HG02981 (cell line): ENCODE measurements at regions not wholly inside any gene's neighbourhood (a gene's known extent, or its start where the extent isn't known, plus 50 kb on each side); places are given as distances from the start of the nearest gene placed in this dataset.
"Not testable (repeated sequence)": the region's sequence is repeated elsewhere in the genome, so short reads cannot be mapped to it uniquely, and the experiment has no call there.

Experiments
- ATAC-seq: cut with Tn5 transposase; IDR thresholded peaks from one replicate; pipeline ENCODE4 v1.9.1; 2021; ENCODE audit warnings: mild to moderate bottlenecking, moderate library complexity; ENCODE audit not compliant: unreplicated experiment

DNA sequence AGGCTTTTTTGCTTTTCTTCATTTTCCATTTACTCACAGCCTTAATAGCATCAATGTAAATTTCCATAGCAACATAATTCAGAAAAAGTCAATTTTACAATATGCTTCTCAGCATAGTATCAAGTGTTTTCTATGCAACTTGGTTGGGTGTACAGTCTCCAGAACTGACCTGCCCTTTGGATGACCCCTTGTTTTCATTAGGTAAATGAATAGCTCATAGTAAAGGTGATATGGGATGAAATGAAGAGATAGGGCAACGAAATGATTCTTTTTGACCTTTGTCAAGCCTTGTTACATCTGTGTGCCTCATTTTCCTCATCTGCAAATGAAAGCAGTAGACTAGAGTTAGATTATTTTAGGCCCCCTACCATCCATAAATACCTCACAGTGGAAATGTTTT, 1081.0 kb downstream of the TMTC2 start:
- ATAC-seq = no peak

DNA sequence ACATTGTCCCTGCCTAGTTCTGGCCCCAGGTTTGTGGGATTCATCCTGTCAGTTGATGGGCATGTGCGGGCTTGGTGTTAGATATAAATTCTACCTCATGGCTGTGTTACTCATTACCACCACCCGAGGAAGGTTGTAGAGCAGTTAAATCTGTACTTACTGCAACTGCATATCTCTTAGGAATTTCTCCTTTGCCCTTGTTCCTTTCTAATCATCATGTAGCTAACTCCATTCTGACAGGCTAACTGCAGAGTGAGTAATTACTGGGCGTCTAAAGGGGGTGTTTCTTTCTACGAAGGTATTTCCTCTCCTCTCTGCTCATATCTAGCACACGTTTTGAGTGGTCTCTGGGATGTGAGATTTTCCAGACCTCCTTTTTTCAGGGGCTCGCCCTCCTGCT, 1076.7 kb downstream of the TMTC2 start:
- ATAC-seq = no peak

DNA sequence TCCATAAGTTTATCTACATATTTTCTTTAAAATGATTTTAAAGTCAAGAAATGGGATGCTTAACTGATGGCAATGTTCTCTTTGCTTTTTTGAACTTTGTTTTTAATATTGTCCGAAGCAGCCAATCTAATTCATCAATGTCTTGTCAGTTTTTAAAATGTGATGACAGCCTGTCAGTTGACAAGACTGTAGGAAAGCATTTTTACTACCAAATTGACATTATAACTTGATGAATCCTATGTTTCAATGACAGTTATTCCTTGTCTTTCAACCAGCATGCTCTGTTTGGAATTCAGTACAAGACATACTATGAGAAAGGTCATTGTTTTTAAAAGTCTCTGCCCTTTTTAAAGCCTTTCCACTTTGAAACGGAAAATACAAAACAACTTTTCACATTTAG, 1073.2 kb downstream of the TMTC2 start:
- ATAC-seq = no peak

DNA sequence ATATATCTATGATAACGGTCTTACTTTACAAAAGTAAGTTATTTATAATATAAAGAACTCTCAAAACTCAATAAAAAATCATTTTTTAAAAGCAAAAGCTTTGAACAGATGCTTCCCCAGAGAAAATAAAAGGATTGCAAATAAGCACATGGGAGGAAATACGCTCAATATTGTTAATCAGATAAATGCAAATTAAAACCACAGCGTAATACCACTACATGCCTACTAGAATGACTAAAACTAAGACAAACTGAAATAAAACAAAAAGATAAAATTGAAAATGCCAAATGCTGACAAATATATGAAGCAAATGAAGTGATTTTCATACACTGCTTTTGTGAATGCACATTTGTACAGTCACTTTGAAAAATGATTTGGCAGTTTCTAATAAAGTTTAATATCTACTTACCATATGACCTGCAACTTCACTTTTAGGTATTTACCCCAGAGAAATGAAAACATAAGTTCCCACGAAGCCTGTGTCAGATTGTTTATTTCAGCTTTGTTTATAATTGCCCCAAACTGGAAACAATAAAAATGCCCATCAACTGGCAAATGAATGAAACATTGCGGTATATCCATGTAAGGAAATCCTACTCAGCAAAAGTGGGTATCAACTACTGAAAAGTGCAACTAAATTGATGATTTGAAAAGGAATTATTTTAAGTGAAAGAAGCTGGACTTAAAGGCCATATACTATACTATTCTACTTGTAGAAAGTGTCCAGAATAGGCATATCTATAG, 1072.4 kb downstream of the TMTC2 start:
- no peak for ATAC-seq

DNA sequence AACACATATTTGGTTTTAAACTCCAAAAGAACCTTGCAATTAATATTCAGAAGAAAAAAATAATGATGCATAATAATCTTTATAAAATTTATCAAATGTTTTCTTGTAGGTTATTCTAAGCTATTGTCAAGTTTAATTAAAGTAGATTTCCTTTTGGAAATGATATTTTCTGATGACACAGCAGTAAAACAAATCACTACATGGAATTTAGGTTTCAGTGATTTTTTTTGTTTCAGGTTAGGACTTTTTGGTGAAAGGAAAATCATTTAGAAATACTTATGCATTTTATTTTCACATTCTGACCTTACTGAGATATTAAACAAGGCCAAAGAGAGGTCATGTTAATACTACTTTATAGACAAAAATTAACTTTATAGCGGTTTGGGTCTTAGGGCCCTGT, 1067.2 kb downstream of the TMTC2 start:
- ATAC-seq = no peak

DNA sequence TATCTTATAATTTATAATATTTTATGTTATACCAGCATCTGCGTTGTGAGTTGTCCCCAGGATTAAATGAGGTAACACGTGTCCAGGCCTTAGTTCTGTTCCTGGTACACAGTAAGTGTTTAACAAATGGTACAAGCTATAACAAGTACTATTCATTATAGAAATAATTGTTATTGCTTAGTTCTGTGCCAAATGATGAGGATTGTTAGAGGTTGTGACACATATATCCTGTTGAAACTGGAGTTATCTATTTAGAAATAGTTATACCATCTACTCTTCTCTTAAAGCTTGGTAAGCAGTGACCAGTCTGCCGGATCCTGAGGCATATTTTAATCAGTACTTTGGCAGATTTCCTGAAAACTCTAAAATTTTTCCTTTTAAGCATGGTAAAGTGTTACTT, 1066.5 kb downstream of the TMTC2 start:
- ATAC-seq = no peak

DNA sequence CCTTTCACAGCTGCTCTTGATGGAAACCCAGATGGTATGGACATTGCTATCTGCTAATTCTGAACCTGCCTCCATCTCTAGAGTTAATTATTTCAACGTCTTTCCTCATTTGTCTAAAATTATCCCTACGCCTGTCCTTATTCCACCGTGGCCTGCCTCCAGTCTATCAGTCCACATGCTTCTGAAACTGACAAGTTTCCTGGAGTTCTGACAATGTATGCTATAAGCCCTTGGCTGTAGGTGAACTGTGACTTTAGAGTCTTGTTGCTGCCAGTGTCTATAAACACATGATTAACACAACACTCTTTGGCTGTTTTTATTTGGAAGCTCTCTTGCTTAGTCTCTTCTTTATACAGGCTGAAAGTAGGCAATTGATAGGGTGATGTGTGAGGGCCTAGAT, 1052.9 kb downstream of the TMTC2 start:
- ATAC-seq = no peak

DNA sequence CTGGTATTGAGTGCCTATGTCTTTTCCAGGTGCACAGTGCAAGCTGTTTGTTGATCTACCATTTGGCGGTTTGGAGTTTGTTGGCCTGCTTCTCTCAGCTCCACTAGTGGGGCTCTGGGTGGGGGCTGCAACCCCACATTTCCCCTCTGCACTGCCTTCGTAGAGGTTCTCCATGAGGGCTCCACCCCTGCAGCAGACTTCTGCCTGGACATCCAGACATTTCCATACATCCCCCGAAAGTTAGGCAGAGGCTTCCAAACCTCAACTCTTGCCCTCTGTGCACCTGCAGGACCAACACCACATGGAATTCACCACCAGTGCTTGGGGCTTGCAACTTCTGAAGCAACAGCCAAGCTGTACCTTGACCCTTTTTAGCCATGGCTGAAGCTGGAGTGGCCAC, 1024.1 kb downstream of the TMTC2 start:
- ATAC-seq = no peak

DNA sequence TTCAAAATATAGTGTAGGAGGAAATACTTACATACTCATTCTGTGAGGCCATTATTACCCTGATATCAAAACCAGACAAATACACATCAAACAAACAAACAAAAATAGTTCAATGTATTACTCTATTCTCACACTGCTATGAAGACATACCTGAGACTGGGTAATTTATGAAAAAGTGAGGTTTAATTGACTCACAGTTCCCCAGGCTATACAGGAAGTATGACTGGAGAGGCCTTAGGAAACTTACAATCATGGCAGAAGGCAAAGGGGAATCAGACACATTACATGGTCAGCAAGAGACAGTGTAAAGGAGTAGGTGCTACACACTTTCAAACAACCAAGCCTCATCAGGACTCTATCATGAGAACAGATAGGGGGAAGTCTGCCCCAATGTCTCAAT, 1023.2 kb downstream of the TMTC2 start:
- no peak for ATAC-seq

DNA sequence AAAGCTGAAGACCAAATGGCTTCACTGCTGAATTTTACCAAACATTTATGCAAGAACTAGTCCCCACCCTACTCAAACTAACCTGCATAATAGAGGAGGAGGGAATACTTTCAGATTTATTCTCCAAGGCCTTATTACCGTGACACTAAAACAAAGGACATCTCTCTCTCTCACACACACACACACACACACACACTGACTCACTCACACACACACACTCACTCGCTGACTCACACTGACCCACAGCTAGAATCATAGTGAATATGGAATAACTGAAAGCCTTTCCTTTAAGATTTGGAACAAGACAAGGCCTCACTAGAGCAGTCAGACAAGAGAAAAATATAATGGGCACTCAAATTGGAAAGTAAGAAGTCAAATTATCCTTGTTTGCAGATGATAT, 1014.1 kb downstream of the TMTC2 start:
- ATAC-seq = no peak

DNA sequence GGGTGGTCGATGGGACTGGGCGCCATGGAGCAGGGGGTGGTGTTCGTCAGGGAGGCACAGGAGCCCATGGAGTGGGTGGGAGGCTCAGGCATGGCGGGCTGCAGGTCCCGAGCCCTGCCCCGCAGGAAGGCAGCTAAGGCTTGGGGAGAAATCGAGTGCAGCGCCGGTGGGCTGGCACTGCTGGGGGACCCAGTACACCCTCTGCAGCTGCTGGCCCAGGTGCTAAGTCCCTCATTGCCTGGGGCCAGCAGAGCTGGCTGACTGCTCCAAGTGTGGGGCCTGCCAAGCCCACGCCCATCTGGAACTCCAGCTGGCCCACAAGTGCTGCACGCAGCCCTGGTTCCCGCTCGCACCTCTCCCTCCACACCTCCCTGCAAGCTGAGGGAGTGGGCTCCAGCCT, 1009.6 kb downstream of the TMTC2 start:
- not testable (repeated sequence) for ATAC-seq

DNA sequence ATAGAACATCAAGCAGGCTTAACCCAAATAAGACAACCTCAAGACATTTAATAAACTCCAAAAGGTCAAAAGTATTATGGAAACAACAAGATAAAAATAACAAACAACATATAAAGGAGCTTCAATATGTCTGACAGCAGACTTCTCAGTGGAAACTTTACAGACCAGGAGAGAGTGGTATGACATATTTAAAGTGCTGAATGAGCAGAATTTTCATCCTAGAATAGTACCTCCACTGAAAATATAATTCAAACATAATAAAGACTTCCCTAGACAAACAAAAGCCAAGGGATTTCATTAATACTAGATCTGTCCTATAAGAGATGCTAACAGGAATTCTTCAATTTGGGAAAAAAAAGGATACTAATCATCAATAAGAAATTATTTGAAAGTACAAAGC, 1005.0 kb downstream of the TMTC2 start:
- no peak for ATAC-seq

DNA sequence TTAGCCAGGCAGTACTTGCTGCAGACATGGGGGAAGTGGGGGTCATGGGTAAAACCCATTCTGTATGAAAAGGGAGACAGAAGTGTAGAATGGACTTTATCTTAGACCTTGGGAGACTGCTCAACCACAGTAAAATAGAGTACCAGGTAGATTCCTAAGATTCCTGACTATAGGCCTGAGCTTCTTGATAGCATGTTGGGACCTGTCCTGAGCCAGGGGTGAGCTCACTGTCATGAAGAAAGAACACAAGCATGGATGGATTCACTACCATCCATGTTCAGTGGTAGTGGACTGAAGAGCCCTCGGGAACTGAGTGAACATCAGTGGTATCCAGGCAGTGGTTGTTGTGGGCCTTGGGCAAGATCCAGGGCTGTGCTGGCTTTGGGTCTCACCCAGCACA, 1003.8 kb downstream of the TMTC2 start:
- ATAC-seq = no peak

DNA sequence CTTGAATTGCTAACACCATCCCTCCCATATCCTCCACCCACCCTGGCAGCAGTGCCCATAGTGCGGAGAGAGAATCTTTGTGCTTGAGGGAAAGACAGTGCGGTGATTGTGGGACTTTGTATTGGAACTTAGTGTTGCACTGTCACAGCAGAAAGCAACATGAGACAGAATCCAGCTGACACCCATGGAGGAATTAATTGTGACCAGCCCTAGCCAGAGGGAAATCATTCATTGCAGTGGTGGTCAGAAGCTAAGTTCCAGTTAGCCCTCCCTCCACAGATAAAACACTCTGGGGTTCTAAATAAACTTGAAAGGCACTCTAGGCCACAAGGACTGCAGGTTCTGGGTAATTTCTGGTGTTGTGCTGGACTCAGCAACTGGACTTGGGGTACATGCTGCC, 1002.6 kb downstream of the TMTC2 start:
- ATAC-seq = no peak

DNA sequence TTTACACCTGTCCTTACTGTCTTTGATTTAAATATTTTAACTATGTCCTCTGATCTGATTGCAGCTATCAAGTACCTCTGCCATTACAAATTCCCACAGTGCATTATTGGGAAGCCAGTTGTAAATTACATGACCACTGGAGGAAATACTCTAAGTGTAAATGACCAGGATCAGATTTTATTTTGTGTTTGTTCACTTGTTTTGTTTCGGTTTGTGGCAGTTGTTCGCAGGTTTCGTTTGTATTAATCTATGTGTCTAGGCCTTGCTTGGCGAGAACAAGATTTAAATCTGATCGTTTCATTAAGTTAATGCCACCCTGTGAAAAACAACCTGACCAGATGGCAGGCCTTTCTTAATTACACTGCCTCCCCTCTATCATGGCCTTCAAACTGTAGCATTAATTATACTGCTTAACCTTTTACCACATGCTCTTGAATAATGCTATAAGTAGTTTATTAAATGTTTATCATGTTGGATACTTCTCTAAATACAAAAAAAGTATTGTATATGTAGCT, 990.1 kb downstream of the TMTC2 start:
- no peak for ATAC-seq

DNA sequence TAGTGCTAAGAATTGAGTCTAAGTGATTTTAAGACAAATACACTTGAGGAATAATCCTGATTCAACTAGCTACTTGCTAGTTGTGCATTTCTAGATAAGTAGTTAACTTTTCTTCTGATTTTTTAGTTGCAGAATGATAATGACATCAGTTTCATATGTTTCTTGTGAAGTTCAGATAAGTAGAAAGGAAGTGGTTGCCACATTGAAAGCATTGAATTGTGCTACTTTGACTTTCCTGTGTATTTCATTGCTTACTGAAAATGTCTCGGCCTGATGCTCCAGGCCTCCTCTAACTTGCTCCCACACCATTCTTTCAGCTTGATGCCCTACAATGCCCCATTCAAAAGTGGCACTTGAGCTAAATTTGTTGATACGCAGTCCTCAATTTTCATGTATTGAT, 980.0 kb downstream of the TMTC2 start:
- no peak for ATAC-seq

DNA sequence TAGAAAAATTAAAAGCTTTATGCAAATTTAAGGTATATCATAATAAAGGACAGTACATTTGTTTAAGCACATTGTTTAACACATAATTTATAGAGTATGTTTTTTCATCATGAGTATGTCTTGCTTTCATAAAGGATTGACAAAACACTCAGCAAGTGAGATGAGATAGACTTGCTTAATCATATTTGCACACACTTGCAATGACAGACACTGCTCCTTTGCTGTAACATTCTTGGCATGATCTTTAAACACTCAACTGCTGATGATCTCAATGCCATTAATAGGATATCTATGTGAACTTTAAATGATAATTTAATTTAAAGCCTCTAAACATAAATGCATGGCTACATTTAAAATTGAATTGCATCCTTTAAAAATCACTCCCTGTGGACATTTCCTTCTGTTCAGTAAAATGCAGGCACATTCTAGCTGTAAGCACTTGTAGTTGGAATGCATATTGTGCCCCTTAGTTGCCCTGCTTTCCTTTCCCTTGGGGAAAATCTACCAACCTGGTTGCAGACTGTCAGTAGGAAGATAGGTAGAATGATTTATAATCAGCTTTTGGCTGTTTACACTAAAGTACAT, 979.0 kb downstream of the TMTC2 start:
- ATAC-seq = no peak

DNA sequence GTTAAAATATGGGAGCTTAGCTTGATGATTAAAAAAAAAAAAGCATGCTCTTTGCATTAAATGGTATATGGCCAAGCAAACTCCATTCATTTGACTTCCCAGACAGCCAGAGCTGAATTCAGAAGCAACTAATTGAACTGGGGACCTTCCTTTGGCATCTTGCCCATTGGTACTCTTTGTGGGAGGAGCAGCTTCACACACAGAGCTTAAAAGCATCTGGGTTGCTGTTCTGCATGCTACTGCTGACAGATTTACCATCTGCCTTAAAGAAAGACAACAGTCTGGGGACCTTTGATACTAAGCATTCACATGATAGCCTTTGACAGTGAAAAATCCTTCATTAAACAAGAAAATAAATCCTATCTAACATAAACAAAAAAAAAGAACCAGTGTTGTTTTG, 977.9 kb downstream of the TMTC2 start:
- no peak for ATAC-seq

DNA sequence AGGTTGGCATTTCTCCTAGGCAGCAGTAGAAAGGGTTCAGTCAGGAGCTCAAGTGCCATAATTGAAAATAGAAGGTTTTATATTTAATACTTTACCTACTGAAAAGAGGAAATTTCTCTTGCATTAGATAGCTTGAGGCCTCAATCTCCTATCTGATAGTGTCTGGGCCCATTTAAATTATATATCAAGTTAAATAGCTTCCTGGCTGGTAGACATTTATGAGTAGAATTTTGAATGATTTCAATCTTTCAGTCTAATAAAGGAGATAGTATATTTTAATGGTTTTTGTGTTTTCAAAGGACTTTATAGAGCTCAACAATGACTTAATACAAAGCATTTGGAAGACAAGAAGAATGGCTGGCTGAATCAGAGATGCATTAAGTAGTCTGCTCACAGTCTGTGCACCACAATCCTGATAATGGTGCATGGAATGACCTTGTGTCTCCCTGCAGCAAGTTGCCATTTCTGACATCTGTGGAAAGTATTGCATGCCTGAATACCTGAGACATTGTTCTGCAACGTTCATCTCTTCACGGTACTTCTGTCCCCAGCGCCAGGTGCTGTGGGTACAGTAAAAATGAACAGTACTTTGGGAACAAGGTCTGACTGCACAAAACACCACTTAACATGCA, 974.1 kb downstream of the TMTC2 start:
- no peak for ATAC-seq

DNA sequence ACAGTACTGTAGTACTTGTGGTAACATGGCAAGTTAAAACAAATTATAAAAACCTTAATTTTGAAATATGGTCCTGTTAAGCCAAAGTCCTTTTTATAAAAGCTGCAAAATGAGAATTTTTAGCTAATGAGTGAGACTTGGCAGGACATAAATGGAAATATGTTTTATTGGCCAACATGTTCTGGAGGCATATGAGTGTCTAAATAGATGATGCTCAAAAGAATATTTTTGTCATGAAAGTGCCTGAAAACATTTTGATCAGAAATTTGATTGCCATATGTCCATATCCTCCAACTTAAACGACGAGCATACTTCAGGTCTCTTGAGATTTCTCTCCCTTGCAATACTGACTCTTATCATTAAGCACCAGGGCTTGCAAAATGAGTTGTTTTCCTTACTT, 972.6 kb downstream of the TMTC2 start:
- no peak for ATAC-seq

DNA sequence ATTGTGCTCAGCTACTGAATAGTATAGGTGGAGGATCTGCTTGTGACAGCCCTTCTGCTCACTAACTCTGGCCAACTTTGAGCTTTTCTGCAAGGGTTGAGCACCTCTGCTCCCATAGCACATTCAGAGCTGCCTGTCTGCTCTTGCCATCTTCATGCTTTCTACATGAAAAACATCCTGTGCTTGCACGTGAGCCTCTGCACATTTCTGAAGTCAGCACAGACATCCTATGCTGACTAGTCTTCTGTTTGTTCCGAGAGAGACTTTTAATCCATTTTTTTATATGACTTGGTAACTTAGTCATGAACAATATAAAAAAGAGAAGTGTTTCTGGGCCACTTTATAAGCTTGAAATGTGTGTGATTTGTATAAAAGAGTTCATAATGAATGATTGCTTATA, 969.3 kb downstream of the TMTC2 start:
- ATAC-seq = no peak

DNA sequence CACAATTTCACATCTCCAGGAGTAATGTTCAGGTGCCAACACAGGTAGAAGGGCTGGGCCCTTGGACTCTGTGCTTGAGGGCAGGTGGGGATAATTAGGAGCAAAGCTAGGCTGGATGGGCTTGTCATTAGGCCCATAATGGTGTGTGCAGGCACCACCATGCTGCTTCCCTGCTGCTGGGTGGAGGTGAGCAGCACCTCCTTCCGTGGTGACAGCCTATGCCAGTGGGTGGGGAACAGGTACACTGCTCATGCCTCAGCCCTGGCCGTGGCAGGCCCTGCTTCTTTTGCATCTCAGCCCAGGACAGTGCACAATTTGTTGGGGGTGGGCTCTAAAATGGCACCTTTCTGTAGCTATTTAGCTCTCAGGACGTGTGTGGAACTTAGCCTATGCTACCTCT, 955.5 kb downstream of the TMTC2 start:
- no peak for ATAC-seq
